HG03045 (cell line): ENCODE measurements at regions not wholly inside any gene's neighbourhood (a gene's known extent, or its start where the extent isn't known, plus 50 kb on each side); places are given as distances from the start of the nearest gene placed in this dataset.
"Not testable (repeated sequence)": the region's sequence is repeated elsewhere in the genome, so short reads cannot be mapped to it uniquely, and the experiment has no call there.

Source experiments
- ATAC-seq: cut with Tn5 transposase; IDR thresholded peaks from one replicate; pipeline ENCODE4 v1.9.1; 2021; ENCODE audit warnings: mild to moderate bottlenecking, moderate library complexity; ENCODE audit not compliant: unreplicated experiment

DNA sequence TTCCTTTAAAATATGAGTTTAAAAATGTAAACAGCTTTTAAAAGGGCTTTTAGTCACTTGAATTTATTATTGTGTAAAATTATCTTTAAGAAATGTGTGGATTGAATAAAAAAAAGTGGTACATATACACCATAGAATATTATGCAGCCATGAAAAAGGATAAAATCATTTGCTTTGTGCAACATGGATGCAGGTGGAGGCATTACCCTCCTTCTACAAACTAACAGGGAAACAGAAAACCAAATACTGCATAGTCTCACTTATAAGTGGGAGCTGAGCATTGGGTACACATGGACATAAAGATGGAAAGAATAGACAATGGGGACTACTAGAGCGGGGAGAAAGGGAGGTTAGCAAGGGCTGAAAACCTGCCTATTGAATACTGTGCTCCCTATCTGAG is 999.3 kb downstream of the SLITRK5 start:
- no peak for ATAC-seq

DNA sequence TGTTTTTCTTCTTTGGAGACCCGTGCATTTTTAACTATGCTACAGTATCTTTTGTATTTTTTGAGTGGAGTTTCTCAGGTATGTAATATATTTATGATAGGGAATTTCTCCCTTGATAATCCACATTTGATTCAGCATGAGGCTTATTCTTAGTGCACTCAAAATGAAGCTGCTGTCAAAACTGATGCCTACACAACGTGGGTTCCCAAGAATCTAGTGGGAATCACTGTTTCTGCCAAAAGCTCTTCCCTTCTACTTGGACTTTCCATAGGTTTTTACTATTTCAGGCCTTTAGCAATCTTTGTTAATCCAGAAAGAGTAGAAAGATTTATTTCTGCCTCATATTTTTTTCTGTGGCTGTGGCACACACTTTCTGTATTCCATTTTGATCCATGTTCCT is 1003.7 kb downstream of the SLITRK5 start:
- no peak for ATAC-seq

DNA sequence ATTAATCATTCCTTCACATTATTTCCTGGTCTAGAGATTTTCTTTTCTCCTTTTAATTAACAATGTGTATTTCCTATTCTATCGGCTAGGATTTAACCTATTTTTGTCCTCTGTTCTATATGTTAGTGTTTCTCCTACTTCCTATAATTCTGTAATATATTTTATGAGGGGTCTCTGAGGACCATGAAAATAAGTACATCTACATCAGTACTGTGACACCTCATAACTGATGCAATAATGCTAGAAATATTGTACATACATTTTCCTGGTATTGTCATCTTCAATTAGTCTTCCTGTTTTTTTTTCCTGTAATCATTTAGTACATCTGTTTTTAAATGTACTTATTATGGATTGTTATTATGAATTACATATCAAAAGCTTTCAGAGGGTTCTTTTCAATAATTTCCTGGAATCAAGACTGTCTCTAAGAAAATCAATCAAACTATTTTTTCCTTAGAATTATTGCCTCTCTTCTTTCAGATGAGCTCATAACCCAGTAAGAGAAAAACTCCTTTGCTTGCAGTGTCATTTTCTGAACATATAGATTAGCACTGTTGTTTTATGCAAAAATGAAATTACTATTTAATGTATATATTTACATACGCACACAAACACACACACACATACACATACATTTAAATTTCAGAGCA is 1004.3 kb downstream of the SLITRK5 start:
- no peak for ATAC-seq

DNA sequence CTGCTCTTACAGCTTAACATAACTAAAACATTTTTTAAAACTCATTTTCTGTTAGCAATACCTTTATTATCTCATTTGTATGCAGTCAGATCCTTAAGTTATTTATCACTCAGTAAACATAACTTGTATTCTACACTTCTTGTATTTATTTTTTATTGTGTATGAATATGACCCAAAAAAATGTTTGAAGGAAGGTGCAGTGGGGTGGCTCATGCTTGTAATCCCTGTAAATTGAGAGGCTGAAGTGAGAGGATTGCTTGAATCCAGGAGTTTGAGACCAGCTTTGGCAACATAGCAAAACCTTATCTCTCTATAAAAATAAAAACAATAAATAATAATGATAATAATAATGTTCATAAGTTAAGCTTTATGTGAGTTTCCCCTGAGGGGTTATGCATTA is 1004.8 kb downstream of the SLITRK5 start:
- no peak for ATAC-seq

DNA sequence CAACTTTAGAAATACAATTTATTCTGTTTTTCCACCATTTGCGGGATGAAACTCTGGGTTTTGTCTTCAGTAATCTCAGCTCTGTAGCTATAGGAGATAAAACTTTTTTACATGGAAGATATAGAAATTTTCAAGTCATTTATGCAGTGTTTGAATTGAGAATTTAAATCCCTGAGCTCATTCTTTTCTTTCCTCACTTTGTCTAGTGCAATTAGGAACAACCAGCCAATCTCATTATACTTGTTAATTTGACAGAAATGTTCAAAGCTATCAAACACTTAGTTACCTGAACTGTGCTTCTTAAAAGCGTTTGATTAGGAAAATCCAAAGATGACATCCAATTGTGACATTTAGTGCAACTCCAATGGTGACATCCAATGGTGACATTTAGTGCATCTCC is 1014.3 kb downstream of the SLITRK5 start:
- no peak for ATAC-seq

DNA sequence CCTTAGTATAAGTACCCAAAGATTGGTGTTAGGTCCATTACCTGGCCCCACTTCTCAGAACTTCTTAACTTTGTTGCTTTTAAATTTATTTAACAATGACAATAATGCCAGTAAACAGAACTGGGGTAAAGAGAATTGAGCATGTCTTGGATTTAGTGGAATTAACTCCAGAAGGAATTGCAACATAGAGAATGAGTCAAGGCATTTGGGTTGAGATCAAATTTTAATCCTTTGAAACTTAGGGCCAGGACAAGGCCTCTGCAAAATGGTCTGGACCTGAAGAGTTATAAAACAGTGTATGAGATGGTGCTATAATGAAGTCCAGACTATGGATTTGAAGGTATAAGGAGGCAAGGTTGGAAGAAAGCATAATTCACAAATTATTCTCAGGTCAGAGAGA is 1030.4 kb downstream of the SLITRK5 start:
- ATAC-seq, result no peak

DNA sequence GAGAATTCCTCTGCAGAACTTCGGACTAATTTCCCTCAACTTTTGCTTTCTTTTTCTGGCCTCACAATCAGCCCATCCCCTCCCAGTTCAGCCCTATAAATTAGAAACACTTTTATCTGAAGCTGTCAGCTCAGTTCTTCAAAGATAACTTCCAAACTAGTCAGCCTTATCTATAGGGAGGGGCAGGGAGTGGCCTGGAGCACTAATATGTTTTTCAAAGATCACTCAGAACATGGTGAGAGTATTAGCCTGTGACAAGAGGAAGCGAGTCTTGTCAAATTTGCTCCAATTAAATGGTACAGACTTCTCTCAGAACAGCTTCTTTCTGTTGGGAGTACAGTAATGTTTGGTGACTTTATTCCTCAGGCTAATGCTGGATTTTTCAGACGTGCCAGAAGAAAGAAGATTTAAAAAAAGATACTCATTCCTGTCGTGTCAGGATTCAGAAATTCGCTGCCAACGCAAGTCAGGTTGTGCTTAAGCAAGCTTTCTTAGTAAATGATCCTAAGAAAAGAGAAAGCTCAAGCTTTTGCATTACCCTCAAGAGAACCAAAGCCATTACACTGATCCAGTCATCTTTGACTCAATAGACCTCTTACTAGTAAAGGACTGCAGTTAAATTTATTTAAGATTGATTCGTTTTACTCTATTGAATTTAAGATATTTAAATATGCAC is 1033.6 kb downstream of the SLITRK5 start:
- no peak for ATAC-seq

DNA sequence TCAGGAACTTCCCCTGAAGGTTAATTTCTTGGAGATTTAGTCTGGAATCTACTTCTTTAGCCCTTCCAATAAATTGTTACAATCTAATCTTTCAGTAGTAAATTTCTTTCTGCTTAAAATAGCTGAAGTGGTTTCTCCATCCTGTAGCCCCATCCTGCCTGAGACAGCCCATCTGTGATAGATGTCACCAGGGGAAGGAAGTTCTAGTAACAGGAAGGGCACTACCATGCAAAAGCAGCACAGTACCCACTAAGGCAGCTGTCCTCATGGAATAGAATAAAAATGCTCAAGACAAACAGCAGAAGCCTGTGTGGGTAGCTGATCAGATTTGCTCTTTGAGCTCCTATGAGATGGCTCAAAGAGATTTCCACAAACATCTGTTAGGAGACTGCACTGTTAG is 1036.5 kb downstream of the SLITRK5 start:
- ATAC-seq, result no peak

DNA sequence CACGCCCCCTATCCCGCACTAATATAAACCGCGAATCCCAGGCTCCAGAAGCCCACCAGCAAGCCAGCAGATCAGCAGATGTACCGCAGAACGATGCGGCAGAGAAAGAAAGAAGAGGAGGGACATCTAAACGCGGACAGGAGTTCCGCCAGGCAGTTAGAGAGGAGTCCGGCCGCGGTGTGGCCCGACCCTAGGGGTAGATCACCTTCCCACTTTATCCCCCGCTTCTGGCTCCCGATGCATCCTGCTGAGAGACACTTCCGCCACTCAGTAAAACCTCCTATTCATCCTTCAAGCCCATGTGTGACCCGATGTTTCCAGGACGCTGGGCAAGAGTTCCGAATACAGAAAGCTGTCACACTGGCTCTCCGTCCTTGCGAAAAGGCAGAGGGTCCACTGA is 1046.8 kb downstream of the SLITRK5 start:
- ATAC-seq, result no peak

DNA sequence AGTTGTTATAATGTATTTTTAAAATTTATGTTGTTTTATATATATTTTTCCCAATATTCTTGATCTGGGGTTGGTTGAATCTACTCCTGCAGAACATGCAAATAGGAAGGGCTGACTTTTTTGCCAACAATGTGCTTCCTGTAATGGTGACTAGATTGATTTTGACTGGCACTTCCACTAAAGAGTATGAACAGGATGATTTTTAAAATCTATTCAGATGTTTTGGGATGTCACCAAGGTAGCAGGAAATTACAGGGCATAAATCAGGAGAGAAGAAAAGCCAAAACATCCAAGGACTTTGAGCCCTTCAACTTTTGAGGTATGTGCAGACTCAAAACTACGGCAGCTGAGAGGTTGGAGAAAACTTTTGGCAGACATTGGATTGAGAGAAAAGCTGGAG is 1047.6 kb downstream of the SLITRK5 start:
- ATAC-seq, result no peak

DNA sequence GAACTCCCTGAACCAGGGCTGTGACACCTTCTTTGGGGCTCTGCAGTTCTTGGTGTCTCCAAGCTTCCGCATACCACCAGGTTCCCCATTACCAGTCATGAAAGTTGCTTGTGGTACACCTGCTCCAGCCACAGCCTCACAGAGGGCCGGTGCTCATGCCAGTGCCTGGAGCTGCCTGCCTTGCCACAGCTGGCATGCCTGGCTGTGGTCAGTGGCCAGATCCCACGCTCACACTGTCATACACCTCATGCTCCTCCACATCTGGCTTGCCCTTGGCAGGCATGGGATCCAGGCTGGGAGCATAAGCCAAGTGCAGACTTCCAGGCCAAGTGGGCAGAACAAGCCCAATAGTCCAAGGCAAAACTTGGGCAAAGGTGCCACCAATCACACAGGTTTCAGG is 1054.9 kb downstream of the SLITRK5 start:
- ATAC-seq, result no peak

DNA sequence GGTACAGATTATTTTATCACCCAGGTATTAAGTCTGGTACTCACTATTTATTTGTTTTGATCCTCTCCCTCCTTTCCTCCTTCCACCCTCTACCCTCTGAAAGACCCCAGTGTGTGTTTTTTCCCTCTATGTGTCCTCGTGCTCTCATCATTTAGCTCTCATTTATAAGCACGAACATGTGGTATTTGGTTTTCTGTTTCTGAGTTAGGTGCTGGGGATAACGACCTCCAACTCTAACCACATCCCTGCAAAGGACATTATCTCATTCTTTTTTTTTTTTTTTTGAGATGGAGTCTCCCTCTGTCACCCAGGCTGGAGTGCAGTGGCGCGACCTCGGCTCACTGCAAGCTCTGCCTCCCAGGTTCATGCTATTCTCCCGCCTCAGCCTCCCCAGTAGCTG is 1056.1 kb downstream of the SLITRK5 start:
- not testable (repeated sequence) for ATAC-seq

DNA sequence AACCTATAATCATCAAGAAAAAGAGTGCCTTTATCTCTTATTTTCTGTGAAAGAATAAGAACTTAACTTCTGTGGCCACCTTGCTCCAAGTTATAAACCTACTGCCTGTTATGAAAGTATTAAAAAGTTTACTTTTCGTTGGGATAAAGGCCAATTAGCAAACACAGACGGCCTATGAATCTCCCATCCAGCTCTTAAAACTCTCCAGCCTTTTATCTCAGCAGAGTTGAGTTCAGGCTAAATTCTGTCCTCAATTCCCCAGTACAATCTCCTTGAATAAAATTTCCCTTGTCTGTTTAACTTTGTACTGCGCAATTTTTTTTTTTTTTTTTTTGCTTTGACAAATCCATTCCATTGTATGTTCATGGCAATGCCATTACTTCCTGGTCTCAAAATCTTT is 1058.4 kb downstream of the SLITRK5 start:
- no peak for ATAC-seq

DNA sequence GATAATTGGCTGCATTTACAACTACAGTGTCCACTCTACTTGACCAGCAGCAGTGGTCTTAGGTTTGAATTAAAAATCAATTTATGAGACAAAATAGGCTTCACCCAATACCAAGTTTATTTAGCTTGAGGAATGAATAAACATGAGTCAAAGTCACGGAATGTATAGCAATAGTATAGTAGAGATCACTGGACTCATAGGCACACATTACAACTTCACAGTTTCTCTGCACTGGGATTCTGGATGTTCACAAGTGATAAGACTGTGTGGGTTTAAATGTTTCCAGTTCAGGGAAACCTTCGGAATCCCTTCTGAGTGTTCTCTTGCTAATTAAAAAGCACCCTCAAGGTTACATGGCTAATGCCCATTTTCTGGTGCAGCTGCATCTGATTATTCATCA is 1064.9 kb downstream of the SLITRK5 start:
- ATAC-seq, result no peak

DNA sequence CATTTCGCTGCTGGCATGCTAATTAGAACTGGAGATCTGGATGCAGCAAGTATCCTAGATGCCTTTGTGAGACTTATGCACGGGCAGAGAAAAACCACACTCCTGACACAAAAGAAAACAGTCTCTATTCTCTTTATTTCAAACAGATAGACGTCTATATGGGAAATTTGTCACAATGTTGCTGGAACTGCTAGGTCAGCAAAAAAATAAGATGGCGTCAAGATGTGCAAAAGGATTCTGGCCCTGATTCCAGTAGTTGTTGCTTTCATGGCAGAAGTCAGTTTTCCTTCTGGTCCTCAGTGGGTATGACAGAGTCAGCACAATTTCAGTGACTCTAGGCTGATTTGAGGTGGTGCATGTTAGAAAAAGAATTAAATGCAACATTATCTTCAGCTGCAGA is 1068.0 kb downstream of the SLITRK5 start:
- ATAC-seq, result no peak

DNA sequence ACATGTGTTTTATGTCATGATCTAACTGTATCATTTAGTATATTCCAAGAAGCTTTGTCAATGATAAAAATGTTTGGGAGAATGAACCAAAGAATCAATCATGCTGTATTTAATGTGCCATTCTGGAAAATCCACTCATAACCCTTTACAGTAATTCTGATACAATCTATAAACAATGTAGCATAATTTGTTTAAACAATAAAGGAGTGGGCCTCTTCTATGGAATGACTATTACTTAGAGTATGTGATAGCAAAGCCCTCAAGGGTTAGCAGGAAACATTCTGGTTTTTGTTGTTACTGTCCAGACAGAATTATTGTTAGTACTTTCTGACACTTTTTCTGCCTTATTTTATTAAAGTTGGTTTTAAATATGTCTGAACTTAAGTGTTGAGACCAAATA is 1073.1 kb downstream of the SLITRK5 start:
- ATAC-seq, result no peak

DNA sequence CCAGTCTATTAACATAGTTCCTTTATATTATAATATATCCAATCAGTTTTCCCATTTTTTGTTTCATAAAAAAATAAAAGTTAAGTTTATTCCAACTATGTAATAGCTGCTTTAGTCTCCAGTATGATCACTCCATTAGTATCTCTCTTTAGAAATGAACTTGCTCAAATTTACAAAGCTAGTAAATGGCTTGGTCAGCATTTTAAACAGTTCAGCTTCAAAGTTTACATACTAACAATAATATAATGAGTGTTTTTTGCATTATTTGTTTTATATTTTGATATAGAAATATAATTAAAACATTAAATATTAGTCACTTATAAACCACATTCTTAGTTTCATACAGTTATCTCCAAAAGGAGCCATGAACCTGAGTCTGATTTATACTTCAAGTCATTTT is 1073.8 kb downstream of the SLITRK5 start:
- ATAC-seq, result no peak

DNA sequence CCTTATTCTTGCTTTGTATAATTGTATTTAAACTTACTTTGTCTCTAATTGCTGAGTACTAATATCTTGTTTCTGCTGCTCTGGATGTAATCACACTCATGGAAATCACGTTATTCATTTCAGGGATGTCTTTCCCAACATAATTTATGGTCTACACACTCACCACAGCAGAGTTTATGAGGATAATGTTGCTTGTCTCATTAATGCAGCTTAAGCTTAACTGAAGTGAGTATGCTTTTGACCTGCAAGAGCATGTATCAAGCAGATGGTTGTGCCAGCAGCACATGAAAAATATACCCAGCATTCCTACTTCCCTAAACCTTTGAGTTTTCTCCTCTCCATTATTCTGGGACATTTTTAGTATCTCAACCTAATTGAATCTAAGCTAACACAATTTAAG is 1080.9 kb downstream of the SLITRK5 start:
- ATAC-seq, result no peak

DNA sequence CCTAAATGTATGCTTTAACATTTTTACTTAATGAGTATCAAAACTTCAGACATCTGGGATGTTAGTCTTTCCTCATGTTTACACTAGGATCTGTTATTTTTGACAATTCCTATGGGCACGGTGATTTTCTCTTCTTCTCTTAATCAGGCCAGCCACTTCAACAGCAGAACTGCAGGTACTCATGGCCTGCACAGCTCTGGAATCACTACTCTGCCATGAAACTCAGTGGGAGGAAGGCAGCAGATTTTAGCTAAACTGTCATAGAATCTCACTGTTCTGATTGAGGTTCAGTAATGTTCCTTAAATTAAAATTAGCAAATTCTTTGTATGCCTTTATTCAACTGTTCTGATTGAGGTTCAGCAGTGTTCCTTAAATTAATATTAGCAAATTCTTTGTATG is 1083.0 kb downstream of the SLITRK5 start:
- ATAC-seq, result no peak

DNA sequence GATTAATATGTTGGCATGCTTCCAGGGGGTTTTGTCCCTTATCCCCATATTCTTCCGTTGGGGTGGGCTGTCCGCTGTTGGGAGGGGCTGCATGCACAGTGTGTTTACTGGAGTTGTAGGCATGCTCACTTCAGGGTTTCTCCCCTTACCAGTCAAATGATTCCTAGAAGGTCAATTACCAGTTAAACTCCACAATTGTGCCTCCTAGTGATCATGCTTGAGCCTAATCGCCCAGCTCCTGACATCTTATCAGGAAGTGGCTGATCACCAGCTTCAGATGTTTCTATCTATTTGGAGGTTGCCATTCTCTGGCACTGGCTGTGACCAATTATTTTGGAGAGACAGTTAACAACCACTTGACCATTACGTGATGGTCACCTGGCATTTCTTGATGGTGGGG is 1090.0 kb downstream of the SLITRK5 start:
- ATAC-seq, result no peak

DNA sequence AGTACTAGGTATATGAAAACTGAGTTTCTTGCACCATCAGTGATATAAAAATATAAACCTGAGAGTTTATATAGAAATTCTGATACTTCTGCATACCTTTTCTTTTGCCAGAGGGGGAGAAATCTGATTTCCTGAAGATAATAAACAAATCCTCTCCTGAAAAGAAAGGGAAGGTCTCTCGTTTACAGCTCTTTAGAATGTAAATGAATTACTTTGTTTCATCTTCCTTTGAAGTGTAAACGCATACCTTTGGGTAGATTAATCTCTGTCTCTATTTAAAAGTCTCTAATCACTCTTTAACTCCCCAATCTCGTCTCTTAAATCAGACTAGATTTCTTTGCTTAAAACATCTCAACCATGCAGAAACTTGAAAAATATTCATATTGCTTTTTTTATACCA is 1092.9 kb downstream of the SLITRK5 start:
- ATAC-seq, result no peak

DNA sequence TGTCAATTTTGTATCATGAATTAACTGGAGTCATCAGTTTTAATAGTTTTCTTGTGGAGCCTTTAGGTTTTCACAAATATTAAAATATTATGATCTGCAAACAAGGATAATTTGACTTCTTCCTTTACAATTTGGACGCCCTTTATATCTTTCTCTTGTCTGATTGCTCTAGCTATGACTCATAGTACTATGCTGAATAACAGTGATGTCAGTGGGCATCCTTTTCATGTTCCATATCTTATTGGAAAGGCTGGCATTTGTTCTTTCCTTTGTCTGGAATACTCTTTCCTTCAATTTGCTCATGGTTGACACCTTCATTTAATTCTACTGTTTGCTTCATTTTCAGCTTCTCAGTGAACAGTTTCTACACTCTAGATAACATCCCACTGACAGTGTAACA is 1129.3 kb downstream of the SLITRK5 start:
- ATAC-seq, result no peak

DNA sequence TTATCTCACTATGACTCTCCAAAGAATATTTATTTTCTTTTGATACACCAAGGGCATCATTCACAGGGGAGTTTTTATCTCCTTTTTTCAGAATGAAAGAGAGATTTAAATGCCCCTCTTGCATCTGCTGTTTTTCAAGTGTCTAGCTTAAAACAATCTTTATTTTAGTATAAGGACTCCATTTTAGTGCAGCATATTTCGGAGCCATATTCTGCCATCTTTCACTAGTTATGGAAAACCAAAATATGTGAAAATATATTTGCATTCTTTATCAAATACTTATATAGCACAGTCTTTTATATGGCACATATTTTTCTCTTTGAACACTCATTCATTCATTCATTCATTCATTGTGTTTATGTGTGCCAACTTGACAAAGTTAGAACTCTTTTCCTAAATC is 1130.2 kb downstream of the SLITRK5 start:
- ATAC-seq, result no peak
